Activated CD4-positive, alpha-beta T cell treated with anti-CD3 and anti-CD28 coated beads for 48 hours (primary cell): ENCODE measurements at regions not wholly inside any gene's neighbourhood (a gene's known extent, or its start where the extent isn't known, plus 50 kb on each side); places are given as distances from the start of the nearest gene placed in this dataset.

Source experiments
- DNase-seq: peaks from one replicate; pipeline ENCODE4 v3.0.0-alpha.2; 2020

GRCh38 chr4:96841801-96842200 is 1001.9 kb downstream of the PDHA2 start:
- no peak for DNase-seq

- no peak for DNase-seq
Measured at GRCh38 chr4:96844858-96845490, 1005.1 kb downstream of the PDHA2 start.

GRCh38 chr4:96845819-96846218 is 1005.9 kb downstream of the PDHA2 start:
- DNase-seq, result no peak

- no peak for DNase-seq
Measured at GRCh38 chr4:96874657-96875056, 1034.8 kb downstream of the PDHA2 start.

- DNase-seq, result no peak
Measured at GRCh38 chr4:96879527-96879926, 1039.6 kb downstream of the PDHA2 start.

- DNase-seq, result no peak
Measured at GRCh38 chr4:96887857-96888256, 1048.0 kb downstream of the PDHA2 start.

GRCh38 chr4:96894621-96895020 is 1054.7 kb downstream of the PDHA2 start:
- no peak for DNase-seq

GRCh38 chr4:96895826-96896225 is 1055.9 kb downstream of the PDHA2 start:
- no peak for DNase-seq

- DNase-seq, result no peak
Measured at GRCh38 chr4:96912716-96913115, 1072.8 kb downstream of the PDHA2 start.

- no peak for DNase-seq
Measured at GRCh38 chr4:96913441-96914080, 1073.7 kb downstream of the PDHA2 start.

- DNase-seq, result no peak
Measured at GRCh38 chr4:96916711-96917110, 1076.8 kb downstream of the PDHA2 start.

GRCh38 chr4:96936886-96937285 is 1097.0 kb downstream of the PDHA2 start:
- DNase-seq, result no peak

GRCh38 chr4:96946552-96946951 is 1106.7 kb downstream of the PDHA2 start:
- no peak for DNase-seq

- no peak for DNase-seq
Measured at GRCh38 chr4:96952610-96953009, 1112.7 kb downstream of the PDHA2 start.

GRCh38 chr4:96955226-96955625 is 1115.3 kb downstream of the PDHA2 start:
- no peak for DNase-seq

GRCh38 chr4:96955691-96956090 is 1115.8 kb downstream of the PDHA2 start:
- no peak for DNase-seq

- DNase-seq, result no peak
Measured at GRCh38 chr4:96969455-96969854, 1129.6 kb downstream of the PDHA2 start.

- DNase-seq, result no peak
Measured at GRCh38 chr4:96972920-96973319, 1133.0 kb downstream of the PDHA2 start.

GRCh38 chr4:96974295-96974694 is 1134.4 kb downstream of the PDHA2 start:
- DNase-seq, result no peak

GRCh38 chr4:96983830-96984229 is 1143.9 kb downstream of the PDHA2 start:
- DNase-seq, result no peak

- no peak for DNase-seq
Measured at GRCh38 chr4:96986816-96987215, 1146.9 kb downstream of the PDHA2 start.

- DNase-seq, result no peak
Measured at GRCh38 chr4:96991083-96991482, 1151.2 kb downstream of the PDHA2 start.

- DNase-seq, result no peak
Measured at GRCh38 chr4:96992443-96992842, 1150.8 kb downstream of the STPG2 start.

- DNase-seq, result no peak
Measured at GRCh38 chr4:96993560-96993959, 1149.7 kb downstream of the STPG2 start.

- no peak for DNase-seq
Measured at GRCh38 chr4:97003715-97004114, 1139.6 kb downstream of the STPG2 start.
